ENCODE measurements at regions not wholly inside any gene's neighbourhood (a gene's known extent, or its start where the extent isn't known, plus 50 kb on each side); places are given as distances from the start of the nearest gene placed in this dataset.
"Not testable (repeated sequence)": the region's sequence is repeated elsewhere in the genome, so short reads cannot be mapped to it uniquely, and the experiment has no call there.

DNA sequence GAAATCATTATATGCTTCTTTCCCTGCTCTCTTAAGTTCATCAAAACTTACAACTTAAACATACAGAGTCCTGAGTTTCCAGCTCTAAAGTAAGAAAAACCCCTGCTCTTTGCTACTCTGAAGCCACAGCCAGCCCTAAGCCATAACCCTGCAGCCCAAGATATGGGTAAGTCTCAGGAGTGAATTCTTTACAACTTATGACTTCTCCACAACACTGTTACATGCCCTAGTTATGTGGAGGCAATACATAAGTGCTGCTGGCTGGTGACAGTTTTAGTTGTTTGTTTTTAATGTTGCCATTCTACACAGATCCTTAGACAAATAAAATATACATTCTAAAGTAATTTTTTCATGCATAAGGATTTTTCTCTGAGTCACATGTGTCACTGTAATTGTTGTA, 100.2 kb downstream of the FBXO8 start:
- DNase-seq (no peak), ATAC-seq (no peak)
- Histone ChIP-seq H3K4me3 (no peak overlapping the region), H3K36me3 (ENCODE audit: insufficient read depth in 1 of 2, low read depth in 1 of 2) (no peaks in the 10 kb centered on the region), H3K27ac (no peak overlapping the region), H3K4me1 (no peaks in the 10 kb centered on the region), H3K9me3 (no peaks in the 10 kb centered on the region), H3K27me3 (ENCODE audit: insufficient read depth in 3 of 3, low read length in 2 of 3) (peaks cover 0 to 5% (median 0%) of the 10 kb centered on the region in 3 donors)
- intact Hi-C loops (cut with DNase I): no loop called here
- TF ChIP-seq, protein P1, sequence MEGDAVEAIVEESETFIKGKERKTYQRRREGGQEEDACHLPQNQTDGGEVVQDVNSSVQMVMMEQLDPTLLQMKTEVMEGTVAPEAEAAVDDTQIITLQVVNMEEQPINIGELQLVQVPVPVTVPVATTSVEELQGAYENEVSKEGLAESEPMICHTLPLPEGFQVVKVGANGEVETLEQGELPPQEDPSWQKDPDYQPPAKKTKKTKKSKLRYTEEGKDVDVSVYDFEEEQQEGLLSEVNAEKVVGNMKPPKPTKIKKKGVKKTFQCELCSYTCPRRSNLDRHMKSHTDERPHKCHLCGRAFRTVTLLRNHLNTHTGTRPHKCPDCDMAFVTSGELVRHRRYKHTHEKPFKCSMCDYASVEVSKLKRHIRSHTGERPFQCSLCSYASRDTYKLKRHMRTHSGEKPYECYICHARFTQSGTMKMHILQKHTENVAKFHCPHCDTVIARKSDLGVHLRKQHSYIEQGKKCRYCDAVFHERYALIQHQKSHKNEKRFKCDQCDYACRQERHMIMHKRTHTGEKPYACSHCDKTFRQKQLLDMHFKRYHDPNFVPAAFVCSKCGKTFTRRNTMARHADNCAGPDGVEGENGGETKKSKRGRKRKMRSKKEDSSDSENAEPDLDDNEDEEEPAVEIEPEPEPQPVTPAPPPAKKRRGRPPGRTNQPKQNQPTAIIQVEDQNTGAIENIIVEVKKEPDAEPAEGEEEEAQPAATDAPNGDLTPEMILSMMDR (IDR thresholded peaks at IDR 0.05): no peak

DNA sequence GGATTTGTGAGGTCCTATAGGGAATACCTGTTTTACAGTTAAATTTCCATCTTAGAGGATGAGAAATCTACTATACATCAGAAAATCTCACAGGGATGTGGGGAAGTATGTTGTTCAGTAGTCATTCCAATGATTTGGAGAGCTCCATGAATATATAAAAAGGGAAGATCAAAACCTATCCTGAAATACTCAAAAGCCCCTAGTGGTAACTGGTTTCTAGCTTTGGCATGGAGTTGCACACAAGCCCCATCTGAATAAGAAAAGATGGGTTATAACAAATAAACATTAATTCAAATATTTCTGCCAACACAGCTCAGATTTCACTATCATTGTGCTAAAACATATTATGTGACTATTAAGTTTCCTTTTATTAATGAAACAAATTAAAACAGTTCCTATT, 101.6 kb downstream of the FBXO8 start:
- Histone ChIP-seq H3K27ac (no peak overlapping the region), H3K36me3 (ENCODE audit: insufficient read depth in 1 of 2, low read depth in 1 of 2) (no peaks in the 10 kb centered on the region), H3K4me3 (no peak overlapping the region), H3K27me3 (ENCODE audit: insufficient read depth in 3 of 3, low read length in 2 of 3) (peaks cover 0 to 5% (median 2%) of the 10 kb centered on the region in 3 donors), H3K9me3 (no peaks in the 10 kb centered on the region), H3K4me1 (no peaks in the 10 kb centered on the region)
- DNase-seq: no peak
- TF ChIP-seq, protein P1 (IDR thresholded peaks at IDR 0.05): no peak
- intact Hi-C loops (cut with DNase I): no loop called here
- no peak for ATAC-seq

DNA sequence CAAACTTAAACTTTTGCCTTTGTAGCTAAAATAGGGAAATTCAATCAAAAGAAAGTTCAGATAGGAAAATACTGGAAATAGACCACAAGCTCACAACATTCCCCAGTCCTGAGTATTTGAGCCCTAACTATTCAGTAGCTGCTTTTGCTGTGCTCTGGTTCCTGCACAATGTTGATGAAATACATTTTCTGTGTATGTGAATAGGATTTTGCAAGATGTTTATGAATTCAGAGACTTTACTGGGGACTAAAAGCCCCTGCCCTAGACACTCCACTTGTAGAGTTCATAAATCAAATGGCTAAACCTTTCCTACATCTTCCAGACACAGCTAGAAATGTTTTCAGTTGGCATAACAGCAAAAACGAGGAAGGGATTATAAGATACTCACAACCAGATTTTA, 105.9 kb downstream of the FBXO8 start:
- no peak for ATAC-seq
- WGBS, 3 donors: 21 to 28% (median 28%) methylated on average over 1 of the region's 1 CpG
- intact Hi-C loops (cut with DNase I): no loop called here
- Histone ChIP-seq H3K27ac (no peak overlapping the region), H3K4me3 (no peak overlapping the region), H3K4me1 (no peaks in the 10 kb centered on the region), H3K27me3 (ENCODE audit: insufficient read depth in 3 of 3, low read length in 2 of 3) (peaks cover 0 to 2% (median 0%) of the 10 kb centered on the region in 3 donors), H3K36me3 (ENCODE audit: insufficient read depth in 1 of 2, low read depth in 1 of 2) (no peaks in the 10 kb centered on the region), H3K9me3 (no peaks in the 10 kb centered on the region)
- TF ChIP-seq, protein P1 (IDR thresholded peaks at IDR 0.05): no peak
- DNase-seq: no peak

DNA sequence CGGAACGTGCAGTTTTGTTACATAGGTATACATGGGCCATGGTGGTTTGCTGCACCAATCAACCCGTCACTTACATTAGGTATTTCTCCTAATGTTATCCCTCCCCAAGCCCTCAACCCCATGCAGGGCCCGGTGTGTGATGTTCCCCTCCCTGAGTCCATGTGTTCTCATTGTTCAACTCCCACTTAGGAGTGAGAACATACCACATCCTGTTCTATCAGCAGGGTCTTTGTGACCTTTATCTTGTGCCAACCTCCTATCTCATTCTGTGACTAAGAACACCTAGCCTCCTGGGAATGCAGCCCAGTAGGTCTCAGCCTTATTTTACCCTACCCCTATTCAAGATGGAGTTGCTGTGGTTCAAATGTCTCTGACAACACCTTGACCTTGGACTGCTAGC, 107.6 kb downstream of the FBXO8 start:
- H3K4me1 ChIP-seq; H3K36me3 ChIP-seq (ENCODE audit: insufficient read depth in 1 of 2, low read depth in 1 of 2); H3K9me3 ChIP-seq; H3K4me3 ChIP-seq; ATAC-seq; H3K27ac ChIP-seq; H3K27me3 ChIP-seq (ENCODE audit: insufficient read depth in 3 of 3, low read length in 2 of 3); DNase-seq; intact Hi-C loops (cut with DNase I): not testable (repeated sequence)
- WGBS, 3 donors: 87 to 95% (median 90%) methylated on average over 4 of the region's 4 CpGs

DNA sequence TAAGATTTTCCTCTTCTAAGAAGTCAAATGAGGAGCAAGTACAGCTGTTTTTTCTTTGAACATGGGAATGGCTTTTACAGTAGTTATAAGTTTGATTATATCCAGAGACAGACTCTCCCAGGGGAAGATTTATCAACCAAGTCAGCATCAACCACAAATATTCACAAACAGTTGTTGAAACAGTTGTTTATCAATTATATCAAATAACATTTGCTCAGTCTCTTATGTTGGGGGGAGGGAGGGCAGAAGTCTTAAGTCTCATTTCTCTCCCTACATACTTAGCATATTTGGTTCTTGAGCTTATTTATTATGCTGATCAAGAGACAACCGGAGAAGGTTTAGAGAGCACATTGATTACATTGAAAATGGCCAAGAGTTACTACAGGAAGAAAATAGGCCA, 110.1 kb downstream of the FBXO8 start:
- no peaks in the 10 kb centered on the region for H3K36me3 ChIP-seq (ENCODE audit: insufficient read depth in 1 of 2, low read depth in 1 of 2)
- no peak overlapping the region for H3K4me3 ChIP-seq
- H3K27me3 ChIP-seq (ENCODE audit: insufficient read depth in 3 of 3, low read length in 2 of 3): peaks cover 0 to 2% (median 0%) of the 10 kb centered on the region in 3 donors
- no peak overlapping the region for H3K27ac ChIP-seq
- WGBS, 3 donors: 66 to 87% (median 72%) methylated on average over 1 of the region's 1 CpG
- intact Hi-C loops (cut with DNase I): no loop called here
- no peaks in the 10 kb centered on the region for H3K9me3 ChIP-seq
- TF ChIP-seq, protein P1 (IDR thresholded peaks at IDR 0.05): no peak
- DNase-seq: no peak
- no peaks in the 10 kb centered on the region for H3K4me1 ChIP-seq
- ATAC-seq: no peak

All from psoas muscle (tissue), 7 donors.